ENCODE measurements at regions not wholly inside any gene's neighbourhood (a gene's known extent, or its start where the extent isn't known, plus 50 kb on each side); places are given as distances from the start of the nearest gene placed in this dataset.

GRCh38 chr5:116813906-116814305 lies 239.3 kb upstream of the SEMA6A start:
- TF ChIP-seq CTCF (IDR thresholded peaks at IDR 0.05): no peak
- no peak for TF ChIP-seq POLR2AphosphoS5 (IDR thresholded peaks at IDR 0.05; ENCODE audit: insufficient read depth in 1 of 2, low read depth in 1 of 2)
- TF ChIP-seq POLR2A (IDR thresholded peaks at IDR 0.05): no peak

All from vagina (tissue), 2 donors.